ENCODE measurements at regions not wholly inside any gene's neighbourhood (a gene's known extent, or its start where the extent isn't known, plus 50 kb on each side); places are given as distances from the start of the nearest gene placed in this dataset.
"Not testable (repeated sequence)": the region's sequence is repeated elsewhere in the genome, so short reads cannot be mapped to it uniquely, and the experiment has no call there.

DNA sequence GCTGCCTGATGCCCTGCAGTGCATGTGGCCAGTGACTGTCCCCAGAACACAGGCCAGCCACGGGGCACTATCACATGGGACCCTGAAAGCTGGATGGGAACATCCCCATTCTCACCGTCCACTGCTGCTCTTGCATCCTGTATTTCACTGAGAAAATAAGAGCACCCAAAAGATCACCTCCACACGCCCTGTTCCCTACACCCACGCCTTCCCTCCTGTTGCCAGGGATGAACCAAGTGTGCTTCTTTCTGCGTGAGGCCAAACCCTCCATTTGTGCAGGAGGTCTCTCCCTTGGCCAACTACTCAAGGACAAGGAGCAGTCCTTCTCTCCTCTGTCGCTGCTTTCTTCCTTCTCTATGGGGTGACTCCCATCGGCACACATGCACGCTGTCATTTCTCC is 118.3 kb downstream of the LRRC37A3 start:
- DNase-seq: not testable (repeated sequence)

DNA sequence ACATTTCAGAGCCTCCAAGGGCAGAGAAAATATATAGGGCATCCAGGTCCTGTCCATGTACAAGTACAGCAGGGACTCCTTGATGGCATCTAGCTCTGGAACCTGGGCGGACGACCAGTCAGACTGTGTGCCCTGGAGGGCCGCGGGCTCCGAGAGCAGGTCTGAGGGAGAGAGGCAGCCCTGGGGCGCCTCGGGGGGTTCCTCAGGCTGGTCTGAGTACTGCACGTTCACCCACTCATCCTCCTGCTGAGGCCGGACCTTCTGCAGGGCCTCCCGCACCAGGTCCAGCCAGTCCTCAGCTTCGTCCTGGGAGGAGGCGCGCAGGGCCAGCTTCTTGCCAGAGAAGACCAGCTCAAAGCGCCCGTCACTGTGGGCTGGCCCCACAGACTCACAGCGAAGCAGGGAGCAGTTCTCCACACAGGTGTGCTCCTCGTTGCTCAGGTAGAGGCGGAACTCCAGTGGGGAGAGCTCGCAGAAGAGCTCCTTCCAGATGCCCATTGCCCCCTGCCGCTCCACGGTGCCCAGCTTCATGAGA is 118.8 kb downstream of the LRRC37A3 start:
- not testable (repeated sequence) for DNase-seq

DNA sequence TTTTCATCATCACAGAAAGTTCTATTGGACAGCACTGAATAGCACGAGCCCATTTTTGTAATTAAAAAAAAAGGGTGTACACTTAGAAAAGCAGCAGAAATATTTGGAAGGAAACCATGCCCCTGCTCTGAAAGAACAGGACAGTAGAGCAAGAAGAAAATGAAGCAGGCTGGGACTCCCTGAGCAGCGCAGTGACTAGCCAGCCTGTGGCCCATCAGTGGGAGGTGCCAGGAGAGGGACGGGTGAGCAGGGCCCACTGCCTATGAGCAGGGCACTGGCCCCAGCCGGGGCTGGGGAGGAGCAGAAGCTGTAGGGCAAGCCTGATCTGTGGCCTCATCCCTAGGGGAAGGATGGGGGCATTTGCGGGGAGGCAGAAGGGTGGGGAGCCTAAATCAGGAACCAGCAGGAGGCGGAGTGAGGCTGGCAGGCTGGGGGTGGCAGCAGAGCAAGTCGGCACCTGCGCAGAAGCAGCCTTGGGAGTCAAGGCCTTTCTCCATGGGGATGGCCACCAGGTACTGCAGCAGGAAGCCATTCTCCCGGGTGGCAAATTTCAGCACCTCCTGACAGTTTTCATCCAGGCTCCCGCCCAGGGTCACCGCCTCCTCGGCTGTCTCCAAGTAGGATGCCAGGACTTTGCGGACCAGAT is 119.6 kb downstream of the LRRC37A3 start:
- not testable (repeated sequence) for DNase-seq

DNA sequence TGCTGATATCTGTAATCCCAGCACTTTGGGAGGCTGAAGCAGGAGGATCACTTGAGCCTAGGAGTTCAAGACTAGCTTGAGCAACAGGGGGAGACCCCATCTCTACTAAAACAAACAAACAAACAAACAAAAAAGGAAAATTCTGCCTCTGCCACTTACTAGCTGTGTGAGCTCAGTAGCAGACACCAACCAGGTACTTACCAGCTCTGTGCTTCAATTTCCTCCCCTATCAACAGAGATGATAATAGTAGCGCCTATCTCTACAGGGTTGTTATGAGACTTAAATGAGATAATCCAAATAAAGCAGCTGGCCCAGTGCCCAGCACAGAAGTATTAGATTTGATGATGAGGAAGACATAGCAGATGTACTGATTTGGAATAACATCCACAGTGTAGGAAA is 120.3 kb downstream of the LRRC37A3 start:
- not testable (repeated sequence) for DNase-seq

DNA sequence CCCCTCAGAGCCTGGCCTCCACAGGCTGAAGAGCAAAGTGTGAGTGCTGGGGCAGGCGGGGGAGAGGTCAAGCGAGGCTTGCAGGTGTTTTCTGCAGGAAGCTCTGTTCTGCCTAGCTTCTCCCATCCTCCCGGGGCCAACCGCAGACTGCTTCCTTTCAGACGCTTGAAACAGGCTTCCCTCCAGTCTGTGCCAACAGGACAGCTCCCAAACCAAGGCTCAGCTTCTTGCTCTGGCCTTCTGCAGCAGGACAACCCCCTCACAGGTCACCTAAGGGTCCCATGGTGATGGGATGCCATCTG is 120.8 kb downstream of the LRRC37A3 start:
- not testable (repeated sequence) for DNase-seq

DNA sequence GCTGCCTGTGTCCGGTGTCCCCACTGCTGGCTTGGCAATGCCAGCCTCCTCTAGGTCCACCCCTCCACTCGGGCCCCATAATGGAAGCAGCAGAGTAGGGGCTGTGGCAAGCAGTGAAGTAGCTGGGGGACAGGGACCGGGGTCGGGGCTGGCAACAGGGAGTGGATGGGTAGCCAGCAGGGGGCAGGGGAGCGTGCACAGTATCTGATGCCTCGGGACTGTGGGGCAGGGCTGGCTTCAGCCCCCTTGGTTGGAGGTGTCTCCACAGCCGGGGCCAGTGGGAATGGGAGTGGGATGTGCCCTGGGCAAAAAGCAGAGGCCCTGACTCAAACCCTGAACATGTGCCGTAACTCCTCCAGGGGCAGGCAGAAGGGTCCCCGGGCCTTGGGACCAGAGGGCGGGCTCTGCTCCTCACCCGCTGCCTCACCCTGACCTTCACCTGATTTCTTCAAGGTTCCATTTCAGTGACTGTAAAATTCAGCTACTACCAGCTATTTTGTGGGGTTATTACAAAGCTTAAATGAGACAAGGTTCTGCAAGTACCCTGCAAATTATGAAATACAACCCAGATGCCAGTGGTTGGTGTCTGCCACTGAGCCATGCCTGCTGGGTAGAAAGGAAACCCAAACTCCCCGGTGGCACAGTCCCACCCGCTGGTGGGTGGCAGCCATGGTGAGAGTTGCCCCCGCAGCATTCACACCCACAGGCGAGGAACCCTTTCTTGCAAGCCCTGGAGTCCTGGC is 121.4 kb downstream of the LRRC37A3 start:
- DNase-seq: not testable (repeated sequence)

DNA sequence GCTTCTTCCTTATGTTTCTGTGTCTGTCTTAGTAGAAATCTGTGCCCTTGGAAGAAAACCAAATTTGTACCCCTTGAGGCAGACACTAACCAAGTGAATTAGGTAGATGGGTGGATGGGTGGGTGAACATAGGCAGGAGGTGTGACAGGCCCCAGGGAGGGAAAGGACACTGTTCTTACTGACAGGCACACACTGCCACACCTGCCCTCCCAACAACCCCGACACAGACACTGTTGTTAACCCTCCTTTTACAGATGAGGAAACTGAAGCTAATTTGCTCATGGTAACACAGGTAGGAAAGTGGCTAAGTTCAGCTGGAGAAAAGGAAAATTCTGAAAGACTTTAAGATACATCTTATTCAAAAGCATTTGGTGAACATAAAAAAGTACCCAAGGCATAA is 123.9 kb downstream of the LRRC37A3 start:
- not testable (repeated sequence) for DNase-seq

DNA sequence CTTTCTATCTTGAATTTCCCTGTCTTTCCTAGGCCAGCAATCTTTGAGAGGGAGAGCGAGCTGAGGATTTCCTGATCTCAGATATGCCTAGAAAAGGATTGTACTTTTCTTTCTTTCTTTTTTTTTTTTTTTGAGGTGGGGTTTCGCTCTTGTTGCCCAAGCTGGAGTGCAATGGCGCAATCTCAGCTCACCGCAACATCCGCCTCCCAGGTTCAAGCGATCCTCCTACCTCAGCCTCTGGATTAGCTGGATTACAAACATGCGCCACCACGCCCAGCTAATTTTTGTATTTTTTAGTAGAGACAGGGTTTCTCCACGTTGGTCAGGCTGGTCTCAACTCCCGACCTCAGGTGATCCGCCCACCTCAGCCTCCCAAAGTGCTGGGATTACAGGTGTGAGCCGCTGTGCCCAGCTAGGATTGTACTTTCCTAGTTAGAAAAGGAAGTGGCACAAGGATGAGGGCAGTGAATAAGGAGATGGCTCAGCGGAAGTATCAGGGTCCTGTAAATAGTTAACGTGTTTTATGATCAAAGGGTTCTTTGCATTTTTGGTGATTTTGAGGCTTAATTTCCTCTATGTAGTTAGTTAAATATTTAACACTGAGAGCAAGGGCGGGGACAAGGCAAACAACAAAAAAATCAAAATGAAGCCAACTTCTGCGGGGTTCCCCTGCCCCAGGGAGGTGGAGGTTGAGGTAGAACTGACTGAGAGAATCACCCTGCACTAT is 124.6 kb downstream of the LRRC37A3 start:
- peak; percentile 13 for DNase-seq

DNA sequence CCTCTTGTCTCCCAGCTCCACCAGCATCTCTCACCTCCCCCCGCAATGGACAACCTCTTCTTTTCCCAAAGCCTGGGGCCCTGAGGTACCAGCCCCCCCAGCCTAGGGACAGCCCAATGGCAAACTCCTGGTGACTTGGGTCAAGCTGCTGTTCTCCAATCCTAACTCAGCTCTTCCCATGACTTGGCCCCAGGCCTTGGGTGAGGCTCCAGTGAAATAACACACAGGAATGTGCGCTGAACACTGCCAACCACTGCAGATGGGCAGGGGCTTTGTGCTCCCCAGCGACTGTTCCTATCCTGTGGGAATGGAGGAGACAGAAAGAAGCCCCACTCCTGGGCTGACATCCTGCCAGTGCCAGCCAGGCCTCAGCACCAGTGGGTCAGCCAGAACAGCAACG is 125.2 kb downstream of the LRRC37A3 start:
- not testable (repeated sequence) for DNase-seq

DNA sequence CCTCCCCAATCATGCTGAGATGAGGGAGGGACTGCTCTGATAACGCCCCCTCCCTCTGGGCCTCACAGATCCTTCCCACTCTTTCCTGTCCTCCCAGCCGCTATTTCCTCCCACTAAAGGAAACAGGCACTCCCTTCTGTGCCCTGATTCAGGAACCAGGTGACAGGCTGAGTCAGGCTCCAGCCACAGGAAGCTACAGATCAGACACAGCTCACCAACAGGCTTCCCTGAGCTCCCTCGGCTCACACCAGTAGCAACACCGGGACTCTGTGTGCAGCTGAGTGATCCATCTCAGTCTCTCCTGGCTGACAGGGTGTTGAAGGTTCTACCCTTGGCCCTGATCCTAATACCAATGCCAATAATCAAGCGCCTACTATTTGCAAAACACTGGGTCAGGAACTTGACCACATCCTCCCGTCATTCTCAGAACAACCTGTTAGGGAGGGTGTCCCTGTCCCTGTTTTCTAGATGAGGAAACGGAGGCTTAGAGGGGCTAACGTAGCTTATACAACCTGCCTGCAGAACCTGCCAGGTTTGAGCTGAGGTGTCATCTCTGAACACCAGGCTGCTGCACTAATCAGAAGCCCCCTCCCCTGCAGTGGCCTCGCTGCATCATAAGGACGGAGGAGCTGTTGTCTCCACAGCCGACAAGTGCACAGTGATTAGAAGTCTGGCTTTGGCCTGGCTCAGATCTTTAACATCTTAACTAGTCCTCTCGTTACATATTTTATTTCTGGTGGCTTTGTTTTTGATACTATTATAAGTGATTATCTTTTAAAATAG is 126.3 kb downstream of the LRRC37A3 start:
- DNase-seq: peak; percentile 41

DNA sequence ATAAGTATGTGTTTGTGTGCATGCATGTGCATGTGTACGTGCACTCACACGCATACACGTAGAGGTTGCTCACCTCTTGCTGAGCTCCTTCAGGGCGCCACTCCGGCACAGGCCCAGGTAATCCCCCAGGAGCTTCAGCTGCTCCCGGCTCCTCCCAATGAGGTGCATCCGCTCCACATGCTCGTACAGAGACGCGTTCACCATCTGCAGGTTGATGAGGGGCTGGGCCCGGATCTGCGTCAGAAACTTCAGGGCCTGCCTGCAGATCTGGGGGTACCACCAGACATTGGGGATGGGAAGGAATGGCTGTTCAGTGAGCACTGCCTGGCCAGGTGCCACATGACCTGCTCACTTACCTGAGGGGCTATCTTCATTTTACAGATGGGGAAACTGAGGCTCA is 127.0 kb downstream of the LRRC37A3 start:
- not testable (repeated sequence) for DNase-seq

DNA sequence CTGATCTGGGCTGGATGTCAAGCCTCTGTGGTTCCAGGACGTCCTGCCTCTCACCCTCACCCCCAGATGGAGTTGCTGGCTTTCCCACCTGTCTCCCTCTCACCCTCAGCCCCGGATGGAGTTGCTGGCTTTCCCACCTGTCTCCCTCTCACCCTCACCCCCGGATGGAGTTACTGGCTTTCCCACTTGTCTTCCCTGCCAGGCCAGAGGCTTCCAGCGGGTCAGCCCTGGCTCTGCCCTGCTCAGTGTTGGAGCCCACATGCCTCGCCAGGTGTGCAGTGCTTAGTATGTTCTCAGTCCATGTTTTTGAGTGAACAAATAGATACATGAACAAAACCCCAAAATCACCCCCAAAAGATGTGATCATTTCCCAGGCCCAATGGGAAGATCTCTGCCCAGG is 127.6 kb downstream of the LRRC37A3 start:
- not testable (repeated sequence) for DNase-seq

DNA sequence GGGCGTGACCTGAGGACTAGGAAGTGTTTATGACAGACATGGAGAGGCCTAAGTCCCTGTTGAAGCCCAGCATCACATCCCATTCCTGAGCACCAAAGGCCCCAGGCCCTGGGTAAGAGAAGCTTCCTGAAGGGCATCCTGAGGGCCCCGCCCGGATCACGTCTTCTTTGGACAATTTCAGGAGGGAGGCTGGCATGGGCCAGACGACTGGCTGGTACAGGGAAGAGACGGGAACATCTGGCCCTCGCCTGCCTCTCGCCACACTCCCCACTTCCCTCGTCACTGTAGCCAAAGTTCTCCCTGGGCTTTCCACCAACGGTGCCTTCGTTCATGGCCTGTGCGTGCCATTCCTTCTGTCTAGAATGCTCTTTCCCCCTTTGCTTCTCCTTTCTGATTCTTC is 128.1 kb downstream of the LRRC37A3 start:
- DNase-seq: not testable (repeated sequence)

DNA sequence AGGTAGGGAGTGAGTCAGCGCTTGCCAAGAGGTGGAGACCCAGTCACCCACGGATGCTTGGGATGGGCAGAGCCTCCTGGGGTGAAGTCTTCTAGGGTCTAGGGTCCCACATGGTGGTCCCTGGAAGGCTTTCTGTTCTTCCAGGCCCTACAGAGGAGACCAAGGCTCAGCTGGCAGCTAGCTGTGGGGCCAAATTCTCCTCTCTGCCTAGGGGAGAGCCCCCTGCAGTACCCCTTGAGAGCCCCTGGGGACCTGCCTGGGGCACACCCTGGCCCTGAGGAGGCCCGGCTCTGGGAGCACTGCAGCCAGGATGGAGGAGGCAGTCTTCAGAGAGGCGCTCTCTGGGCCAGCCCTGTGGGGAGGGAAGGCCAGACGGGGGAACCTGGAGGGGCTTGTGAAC is 128.6 kb upstream of the SMURF2 start:
- DNase-seq: not testable (repeated sequence)

DNA sequence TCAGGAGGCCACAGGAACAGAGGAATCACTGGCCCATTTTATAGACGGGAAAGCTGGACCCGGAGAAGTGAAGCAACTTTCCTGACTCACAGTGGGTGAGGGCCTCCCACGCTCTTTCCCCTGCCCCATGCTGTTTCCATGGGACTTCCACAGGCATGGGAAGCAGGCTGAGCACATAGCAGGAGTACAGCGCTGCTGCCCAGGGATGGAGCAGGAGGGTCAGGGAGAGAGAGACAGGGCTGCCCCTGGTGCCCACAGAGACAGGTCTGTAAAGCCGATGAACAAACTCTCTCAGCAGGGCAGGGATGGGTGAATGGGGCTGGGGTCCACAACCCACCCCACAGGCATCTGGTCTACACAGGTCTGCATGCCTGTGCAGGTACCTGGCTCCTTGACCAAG is 128.1 kb upstream of the SMURF2 start:
- DNase-seq: not testable (repeated sequence)

DNA sequence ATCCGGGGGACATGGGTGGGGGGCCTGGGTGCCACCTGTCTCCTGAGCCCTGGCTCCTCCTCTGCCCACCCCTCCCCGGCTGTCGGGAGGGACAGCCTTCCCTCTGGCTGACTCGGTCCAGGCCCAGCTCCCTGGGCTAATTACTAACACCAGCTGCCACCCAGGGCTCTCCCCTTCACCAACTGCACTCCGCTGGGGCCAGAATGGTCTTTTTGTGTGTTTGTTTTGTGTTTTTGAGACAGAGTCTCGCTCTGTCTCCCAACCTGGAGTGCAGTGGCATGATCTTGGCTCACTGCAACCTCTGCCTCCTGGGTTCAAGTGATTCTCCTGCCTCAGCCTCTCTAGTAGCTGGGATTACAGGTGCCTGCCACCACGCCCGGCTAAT is 126.9 kb upstream of the SMURF2 start:
- DNase-seq: not testable (repeated sequence)

DNA sequence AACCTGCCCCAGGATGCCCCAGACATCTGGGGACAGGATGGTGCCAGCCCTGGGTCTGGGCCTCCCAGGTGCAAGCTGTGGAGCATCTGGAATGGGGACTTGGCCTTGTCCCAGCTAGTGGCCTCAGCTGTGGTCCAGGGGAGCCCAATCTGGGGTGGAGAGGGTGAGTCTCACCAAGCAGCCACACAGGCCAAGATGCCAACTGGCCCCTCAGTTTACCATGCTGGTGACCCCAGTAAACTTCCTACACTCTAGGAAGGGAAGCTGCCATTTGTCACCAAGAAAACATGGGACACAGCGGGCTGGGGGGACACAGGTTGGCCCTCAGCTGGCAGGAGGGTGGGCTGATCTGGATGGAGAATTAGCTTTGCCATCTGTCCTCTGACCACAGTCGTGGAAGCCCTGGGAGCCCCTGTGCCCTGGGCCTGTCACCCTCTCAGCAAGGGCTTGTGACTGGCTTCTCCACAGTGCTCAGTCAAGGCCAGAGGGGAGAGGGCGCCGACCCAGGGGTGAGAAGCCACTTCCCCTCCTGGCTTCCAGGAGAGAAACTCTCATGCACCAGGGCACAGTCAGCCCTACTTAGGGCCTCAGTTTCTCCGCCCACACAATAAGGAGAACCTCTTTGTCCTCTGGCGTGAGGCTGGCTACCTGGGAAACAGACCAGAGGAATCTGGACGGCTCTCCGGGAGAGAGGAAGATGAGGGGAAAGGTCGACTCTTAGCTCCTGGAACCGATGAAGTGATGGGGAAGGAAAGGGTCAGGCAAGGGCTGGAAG is 126.4 kb upstream of the SMURF2 start:
- DNase-seq: no peak

DNA sequence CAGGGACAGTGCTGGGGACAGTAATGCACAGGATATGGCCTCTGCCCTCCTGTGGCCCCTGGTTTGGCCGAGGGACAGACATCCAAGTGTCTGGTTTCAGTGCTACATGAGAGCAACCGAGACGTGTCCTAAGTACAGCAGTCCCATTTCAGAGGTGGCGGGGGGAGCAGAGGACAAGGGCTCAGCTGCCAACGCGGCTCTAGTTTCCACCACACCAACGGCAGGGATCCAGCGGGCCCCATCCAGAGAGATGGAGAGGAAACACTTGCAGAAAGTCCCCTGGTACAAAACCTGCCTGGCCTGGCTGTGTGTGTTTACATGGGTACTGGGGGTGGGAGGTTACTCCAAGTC is 125.8 kb upstream of the SMURF2 start:
- DNase-seq: no peak

DNA sequence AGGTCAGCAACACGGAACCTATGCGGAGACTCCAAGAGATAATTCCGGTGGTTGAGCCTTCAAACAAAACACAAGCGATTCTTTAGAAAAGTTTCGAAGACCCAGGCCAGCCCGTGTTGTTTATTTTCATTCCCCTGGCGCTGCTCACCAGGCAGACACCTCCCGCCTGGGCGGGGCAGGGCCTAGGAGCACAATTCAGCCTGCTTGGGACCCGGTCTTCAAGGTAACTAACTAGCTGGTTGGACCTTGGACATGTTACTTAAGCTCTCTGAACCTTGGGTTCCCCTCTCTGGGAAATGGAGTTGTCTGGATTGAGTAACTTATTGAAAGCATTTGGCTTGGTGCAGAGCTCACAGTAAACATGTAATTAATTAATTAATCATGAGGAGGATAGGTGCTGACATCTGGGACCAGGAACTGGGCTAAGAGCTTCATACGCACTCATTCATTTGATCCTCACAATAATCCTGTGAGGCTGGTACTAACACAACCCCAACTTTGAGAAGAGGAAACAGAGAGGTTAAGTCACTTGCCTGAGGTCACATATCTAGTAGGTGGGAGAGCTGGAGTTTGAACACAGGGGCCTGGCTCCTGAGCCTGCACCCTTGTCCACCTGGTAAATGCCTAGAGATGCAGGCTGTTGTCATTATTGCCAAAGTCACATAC is 125.3 kb upstream of the SMURF2 start:
- DNase-seq: no peak

DNA sequence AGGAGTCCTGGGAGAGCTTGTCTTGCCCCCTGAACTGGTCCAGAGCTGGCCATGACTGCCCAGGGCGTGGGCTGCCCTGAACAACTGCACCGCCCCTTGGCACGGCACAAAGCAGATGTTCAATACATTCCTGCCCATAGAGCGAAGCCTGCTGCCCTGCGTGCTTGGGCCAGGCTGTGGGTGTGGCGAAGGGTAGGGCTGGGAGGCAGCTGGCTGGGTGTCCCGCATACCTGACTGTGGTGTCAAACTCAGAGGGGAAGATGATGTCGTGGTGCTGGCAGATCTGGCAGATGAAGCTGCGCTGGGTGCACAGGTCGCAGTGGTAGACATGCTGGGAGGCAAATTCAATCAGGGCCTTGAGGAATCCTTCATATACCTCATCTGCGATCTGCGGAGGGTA is 124.2 kb upstream of the SMURF2 start:
- no peak for DNase-seq

DNA sequence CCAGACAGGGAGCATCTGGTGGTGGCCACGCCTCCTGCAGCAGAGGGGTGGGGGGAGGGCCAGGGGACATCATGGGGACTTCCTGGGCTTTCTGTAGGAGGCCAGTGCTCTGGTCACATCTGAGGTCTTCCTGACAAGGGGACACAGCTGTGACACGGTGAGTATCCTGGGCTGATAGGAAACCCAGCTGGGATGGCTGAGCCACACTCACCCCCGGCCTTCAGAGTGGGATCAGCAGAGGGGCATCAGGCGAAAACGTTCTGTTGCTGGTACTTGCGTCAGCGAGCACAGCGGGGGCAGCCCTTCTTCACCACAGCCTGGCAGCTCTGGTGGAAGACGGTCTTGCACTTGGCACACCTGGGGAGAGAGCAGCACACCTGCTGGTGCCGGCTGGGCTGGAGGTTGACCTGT is 122.9 kb upstream of the SMURF2 start:
- DNase-seq: no peak
